ENCODE measurements at regions not wholly inside any gene's neighbourhood (a gene's known extent, or its start where the extent isn't known, plus 50 kb on each side); places are given as distances from the start of the nearest gene placed in this dataset.

GRCh38 chr5:8719796-8720195, 826.1 kb downstream of the SEMA5A start:
- ATAC-seq = no peak
- no peak overlapping the region for H2AFZ ChIP-seq (ENCODE audit: control insufficient read depth, low read depth, low read length)
- DNase-seq (ENCODE audit: low read depth, low spot score) = no peak
- no peak overlapping the region for H3K27ac ChIP-seq (ENCODE audit: control insufficient read depth, insufficient read depth)
- TF ChIP-seq SRF (IDR thresholded peaks at IDR 0.05; ENCODE audit: low read depth in 2 of 2, low read length in 2 of 2) = no peak
- no peak for TF ChIP-seq BACH1 (IDR thresholded peaks at IDR 0.05; ENCODE audit: borderline replicate concordance)
- no peak overlapping the region for H3K9ac ChIP-seq (ENCODE audit: control insufficient read depth, insufficient read depth, low read length)
- no peaks in the 10 kb centered on the region for H3K9me3 ChIP-seq (replicated peaks; ENCODE audit: control insufficient read depth, insufficient read depth, low read length)
- no peak overlapping the region for H3K4me3 ChIP-seq
- H3K79me2 ChIP-seq (ENCODE audit: control insufficient read depth, insufficient read depth, low read length) = no peaks in the 10 kb centered on the region
- no TSS peak for BruUV-seq (replicated peaks)
- ChIA-PET POLR2A (no interaction called here), CTCF (no interaction called here), RAD21 (ENCODE audit: unreplicated experiment) (no interaction called here), SMC1A (ENCODE audit: uncharacterized antibody, unreplicated experiment) (no interaction called here)
- H4K20me1 ChIP-seq (ENCODE audit: control insufficient read depth, insufficient read depth) = no peaks in the 10 kb centered on the region
- no peaks in the 10 kb centered on the region for H3K4me1 ChIP-seq (ENCODE audit: control insufficient read depth, insufficient read depth, low read length)
- no peak overlapping the region for H3K4me2 ChIP-seq (ENCODE audit: control insufficient read depth, insufficient read depth)
- H3K27me3 ChIP-seq (replicated peaks in 1 of 2; ENCODE audit: control insufficient read depth in 2 of 2, insufficient read depth in 2 of 2, low read length in 1 of 2) = no peaks in the 10 kb centered on the region
- FAIRE-seq = no peak
- no peaks in the 10 kb centered on the region for H3K36me3 ChIP-seq (ENCODE audit: control insufficient read depth in 2 of 2, insufficient read depth in 2 of 2, low read length in 1 of 2)
- intact Hi-C loops (cut with micrococcal nuclease; ENCODE audit: unreplicated experiment) (no loop called here), in situ Hi-C loops (cut with MboI) (no loop called here)
- 61% methylated on average over 7 of the region's 7 CpGs for WGBS (ENCODE audit: insufficient coverage, insufficient replicate concordance, low lambda C conversion rate, missing lambda C conversion rate)

- Histone ChIP-seq H4K20me1 (ENCODE audit: control insufficient read depth, insufficient read depth) (no peaks in the 10 kb centered on the region), H3K4me2 (ENCODE audit: control insufficient read depth, insufficient read depth) (no peak overlapping the region), H2AFZ (ENCODE audit: control insufficient read depth, low read depth, low read length) (no peak overlapping the region), H3K9ac (ENCODE audit: control insufficient read depth, insufficient read depth, low read length) (no peak overlapping the region), H3K4me3 (no peak overlapping the region), H3K4me1 (ENCODE audit: control insufficient read depth, insufficient read depth, low read length) (no peaks in the 10 kb centered on the region), H3K9me3 (replicated peaks; ENCODE audit: control insufficient read depth, insufficient read depth, low read length) (no peaks in the 10 kb centered on the region), H3K27me3 (replicated peaks in 1 of 2; ENCODE audit: control insufficient read depth in 2 of 2, insufficient read depth in 2 of 2, low read length in 1 of 2) (no peaks in the 10 kb centered on the region), H3K27ac (ENCODE audit: control insufficient read depth, insufficient read depth) (no peak overlapping the region), H3K36me3 (ENCODE audit: control insufficient read depth in 2 of 2, insufficient read depth in 2 of 2, low read length in 1 of 2) (no peaks in the 10 kb centered on the region), H3K79me2 (ENCODE audit: control insufficient read depth, insufficient read depth, low read length) (no peaks in the 10 kb centered on the region)
- 31% methylated on average over 5 of the region's 5 CpGs for WGBS (ENCODE audit: insufficient coverage, insufficient replicate concordance, low lambda C conversion rate, missing lambda C conversion rate)
- intact Hi-C loops (cut with micrococcal nuclease; ENCODE audit: unreplicated experiment) = no loop called here
- ChIA-PET CTCF (no interaction called here), SMC1A (ENCODE audit: uncharacterized antibody, unreplicated experiment) (no interaction called here), POLR2A (interaction anchor here (0.6 kb wide), 1 partner anchor 26 kb away, joined by 3 read pairs; no protein-coding TSS in a partner anchor), RAD21 (ENCODE audit: unreplicated experiment) (no interaction called here)
- no TSS peak for BruUV-seq (replicated peaks)
- ATAC-seq (no peak), FAIRE-seq (no peak), DNase-seq (ENCODE audit: low read depth, low spot score) (no peak)
- in situ Hi-C loops (cut with MboI) = no loop called here
- TF ChIP-seq SRF (IDR thresholded peaks at IDR 0.05; ENCODE audit: low read depth in 2 of 2, low read length in 2 of 2) (no peak), BCL11A (IDR thresholded peaks at IDR 0.05; ENCODE audit: low read depth, low read length) (no peak), CHD1 (IDR thresholded peaks at IDR 0.05; ENCODE audit: low read depth, low read length) (no peak), CBFB (IDR thresholded peaks at IDR 0.05; ENCODE audit: low read depth) (no peak), RAD51 (IDR thresholded peaks at IDR 0.05) (no peak)
Observed at GRCh38 chr5:8720506-8720905, 825.4 kb downstream of the SEMA5A start.

All from GM12878 (cell line).